Fibroblast of skin of left biceps (primary cell): ENCODE measurements at regions not wholly inside any gene's neighbourhood (a gene's known extent, or its start where the extent isn't known, plus 50 kb on each side); places are given as distances from the start of the nearest gene placed in this dataset.

Experiments
- DNase-seq, 2 experiments: peaks; one replicate each; pipeline ENCODE4 v3.0.0-alpha.2; 2013; ENCODE audit warnings: low read depth in 2 of 2

DNA sequence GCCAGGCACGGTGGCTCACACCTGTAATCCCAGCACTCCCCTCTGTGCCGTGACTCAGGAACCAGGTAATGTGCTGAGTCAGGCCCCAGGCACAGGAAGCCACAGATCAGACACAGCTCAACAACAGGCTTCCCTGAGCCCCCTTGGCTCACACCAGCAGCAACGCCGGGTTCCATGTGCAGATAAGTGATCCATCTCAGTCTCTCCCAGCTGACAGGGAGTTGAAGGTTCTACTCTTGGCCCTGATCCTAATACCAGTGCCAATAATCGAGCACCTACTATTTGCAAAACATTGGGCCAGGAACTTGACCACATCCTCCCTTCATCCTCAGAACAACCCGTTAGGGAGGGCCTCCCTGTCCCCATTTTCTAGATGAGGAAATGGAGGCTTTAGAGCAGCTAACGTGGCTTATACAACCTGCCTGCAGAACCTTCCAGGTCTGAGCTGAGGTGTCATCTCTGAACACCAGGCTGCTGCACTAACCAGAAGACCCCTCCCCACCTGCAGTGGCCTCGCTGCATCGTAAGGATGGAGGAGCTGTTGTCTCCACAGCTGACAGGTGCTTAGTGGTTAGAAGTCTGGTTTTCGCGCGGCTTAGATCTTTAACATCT, 64.8 kb upstream of the AMZ2 start:
- no peak for DNase-seq

DNA sequence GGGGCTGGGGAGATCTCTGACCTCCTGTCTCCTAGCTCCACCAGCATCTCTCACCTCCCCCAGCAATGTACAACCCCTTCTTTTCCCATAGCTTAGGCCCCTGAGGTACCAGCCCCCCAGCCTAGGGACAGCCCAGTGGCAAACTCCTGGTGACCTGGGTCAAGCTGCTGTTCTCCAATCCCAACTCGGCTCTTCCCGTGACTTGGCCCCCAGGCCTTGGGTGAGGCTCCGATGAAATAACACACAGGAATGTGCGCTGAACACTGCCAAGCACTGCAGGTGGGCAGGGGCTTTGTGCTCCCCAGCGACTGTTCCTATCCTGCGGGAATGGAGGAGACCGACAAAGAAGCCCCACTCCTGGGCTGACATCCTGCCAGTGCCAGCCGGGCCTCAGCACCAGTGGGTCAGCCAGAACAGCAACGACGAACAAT, 63.7 kb upstream of the AMZ2 start:
- no peak for DNase-seq

DNA sequence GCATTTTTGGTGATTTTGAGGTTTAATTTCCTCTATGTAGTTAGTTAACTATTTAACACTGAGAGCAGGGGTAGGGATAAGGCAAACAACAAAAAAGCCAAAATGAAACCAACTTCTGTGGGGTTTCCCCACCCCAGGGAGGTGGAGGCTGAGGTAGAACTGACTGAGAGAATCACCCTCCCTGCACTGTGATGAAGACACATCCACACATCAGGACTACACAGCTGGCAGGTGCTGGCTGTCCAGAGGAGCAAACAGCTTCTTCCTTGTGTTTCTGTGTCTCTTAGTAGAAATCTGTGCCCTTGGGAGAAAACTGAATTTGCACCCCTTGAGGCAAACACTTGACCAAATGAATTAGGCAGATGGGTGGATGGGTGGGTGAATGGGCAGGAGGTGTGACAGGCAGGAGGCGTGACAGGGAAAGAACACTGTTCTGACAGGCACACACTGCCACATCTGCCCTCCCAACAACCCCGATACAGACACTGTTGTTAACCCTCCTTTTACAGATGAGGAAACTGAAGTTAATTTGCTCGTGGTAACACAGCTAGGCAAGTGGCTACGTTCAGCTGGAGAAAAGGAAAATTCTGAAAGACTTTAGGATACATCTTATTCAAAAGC, 62.9 kb upstream of the AMZ2 start:
- DNase-seq = no peak

DNA sequence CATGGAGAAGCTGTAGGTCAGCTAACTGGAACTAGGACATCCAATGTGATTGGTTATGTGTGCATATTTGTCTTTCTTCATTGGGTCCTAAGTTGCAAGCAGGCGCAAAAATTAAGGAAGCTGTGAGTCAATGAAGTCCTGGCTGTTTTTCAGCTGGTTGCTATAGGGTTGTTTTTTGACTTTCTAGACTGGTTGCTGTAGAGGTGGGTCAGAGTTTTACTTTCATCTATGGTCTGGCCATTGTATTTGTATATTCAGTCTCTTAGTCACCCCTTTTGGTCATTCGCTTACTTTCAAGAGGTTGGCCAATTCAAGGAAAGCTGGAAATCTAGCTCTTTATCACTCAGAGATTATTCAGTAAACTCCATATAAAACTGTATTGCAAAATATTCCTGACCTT, 62.0 kb upstream of the AMZ2 start:
- no peak for DNase-seq

DNA sequence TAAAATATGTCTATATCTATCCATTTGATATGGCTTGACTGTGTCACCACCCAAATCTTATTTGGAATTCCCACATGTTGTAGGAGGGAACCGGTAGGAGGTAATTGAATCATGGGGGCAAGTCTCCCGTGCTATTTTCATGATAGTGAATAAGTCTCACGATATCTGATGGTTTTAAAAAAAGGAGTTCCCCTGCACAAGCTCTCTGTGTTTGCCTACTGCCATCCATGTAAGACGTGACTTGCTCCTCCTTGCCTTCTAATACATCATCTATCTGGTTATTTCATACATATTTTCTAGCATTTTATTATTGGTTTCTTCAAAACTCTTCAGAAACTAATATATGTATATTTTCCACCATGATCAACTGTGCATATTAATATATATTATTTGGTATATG, 57.3 kb upstream of the AMZ2 start:
- no peak for DNase-seq

DNA sequence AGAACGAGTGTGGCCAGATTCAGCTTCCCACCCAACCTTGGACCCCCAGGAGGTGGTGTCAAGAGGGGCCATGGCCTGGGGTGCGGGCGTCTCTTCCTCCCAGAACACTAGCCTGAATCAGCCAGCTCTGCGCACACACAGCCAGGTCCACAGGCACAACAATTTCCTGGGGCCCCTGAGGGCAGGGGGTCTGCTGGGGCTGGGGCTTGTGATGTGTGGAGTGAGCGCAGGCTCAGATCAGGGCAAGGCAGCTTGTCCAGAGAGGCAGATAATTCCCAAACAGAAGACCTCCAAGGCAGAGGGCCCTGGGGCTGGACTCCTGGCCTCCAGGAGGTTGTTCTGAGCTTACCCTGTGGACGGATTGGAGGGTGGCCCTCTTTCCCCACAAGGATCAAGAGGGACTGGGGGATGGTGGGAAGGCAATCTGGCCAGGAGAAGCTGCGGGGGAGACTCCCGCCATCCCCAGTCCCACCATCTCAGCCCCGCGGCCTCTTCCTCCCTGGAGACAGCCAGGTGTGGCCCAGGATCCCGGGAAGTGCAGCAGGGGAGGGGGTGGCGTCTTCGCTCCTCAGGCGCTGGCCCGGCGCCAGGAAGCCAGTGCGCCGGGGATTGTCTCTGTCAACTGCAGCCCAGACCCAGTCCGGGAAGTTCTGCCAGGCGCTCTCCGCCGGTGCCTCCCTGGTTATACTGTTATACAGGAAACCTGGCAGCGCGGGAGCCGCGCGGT, 52.0 kb upstream of the AMZ2 start:
- DNase-seq = no peak

DNA sequence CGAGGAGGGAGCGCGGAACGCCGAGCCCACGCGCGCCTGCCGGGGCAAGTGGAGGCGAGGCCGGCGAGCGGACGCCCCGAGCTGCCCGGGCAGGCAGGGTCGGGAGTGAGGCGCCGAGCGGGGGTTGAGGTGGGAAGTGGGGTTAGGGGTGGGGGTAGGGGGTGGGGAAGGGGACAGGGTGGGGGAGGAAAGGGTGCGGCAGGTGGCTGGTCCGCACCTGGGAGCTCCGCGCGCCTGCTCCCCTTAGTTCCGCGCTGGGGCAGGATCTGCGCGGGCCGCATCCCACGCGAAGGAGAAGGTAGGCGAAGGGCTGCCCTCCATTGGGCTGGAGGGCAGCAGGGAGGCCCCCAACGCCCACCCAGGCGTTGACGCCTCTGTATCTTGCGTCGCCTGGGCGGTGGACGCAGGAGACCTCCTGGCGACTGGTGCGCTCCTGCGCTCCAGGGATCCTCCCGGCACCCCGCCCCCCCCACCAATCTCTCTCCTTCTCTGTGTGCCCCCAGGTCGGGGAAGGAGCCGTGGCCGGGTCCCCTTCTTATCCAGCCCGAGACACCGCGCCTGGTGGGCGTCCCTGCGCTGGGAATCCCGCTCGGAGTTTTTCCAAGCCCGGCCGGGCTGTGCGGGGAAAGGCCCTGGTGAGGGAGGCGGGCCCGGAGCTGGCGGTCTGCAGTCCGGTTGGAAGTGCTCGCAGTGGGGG, 51.3 kb upstream of the AMZ2 start:
- no peak for DNase-seq

DNA sequence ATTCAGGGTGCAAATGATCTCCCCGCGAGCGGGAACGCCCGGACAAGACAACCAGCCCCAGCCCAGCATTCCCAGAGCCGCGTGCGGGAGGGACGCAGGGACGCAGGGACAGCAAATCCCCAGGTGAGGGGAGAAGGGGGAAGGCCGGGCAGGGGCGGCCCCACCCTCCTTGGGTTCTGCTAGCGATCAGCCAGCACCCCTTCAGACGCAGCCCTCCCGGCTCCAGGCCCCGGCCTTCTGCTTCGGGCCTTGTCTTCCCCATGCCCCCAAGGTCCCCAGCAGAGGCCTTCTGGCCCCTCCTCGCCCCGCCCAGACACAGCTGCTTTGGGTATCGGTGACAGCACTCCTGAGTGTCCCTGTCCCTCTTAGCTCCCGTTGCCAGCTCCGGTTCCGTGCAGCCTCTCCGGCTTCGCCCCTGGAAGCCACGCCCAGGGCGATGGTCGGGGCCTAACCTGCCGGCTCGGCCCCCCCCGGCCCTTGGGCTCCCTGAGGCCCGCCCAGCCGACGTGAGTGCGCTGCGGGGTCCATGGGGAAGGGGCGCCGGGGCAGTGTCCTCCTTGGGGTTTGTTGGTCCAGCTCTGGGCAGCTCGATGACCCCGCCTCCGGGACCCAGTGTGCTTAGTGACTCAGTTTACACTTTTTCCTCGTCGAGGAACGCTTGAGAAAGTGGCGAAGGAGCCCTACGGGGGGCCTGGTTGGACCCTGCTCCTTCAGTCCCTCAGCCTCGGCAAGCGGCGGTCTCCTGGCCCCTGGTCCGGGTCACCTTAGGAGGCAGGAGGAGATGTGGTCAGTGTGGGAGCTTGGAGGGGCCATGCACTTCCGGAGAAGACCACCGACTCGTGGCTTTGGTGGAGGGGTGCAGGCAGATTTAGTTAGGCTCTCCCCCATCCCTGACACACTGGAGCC, 50.5 kb upstream of the AMZ2 start:
- DNase-seq = no peak

DNA sequence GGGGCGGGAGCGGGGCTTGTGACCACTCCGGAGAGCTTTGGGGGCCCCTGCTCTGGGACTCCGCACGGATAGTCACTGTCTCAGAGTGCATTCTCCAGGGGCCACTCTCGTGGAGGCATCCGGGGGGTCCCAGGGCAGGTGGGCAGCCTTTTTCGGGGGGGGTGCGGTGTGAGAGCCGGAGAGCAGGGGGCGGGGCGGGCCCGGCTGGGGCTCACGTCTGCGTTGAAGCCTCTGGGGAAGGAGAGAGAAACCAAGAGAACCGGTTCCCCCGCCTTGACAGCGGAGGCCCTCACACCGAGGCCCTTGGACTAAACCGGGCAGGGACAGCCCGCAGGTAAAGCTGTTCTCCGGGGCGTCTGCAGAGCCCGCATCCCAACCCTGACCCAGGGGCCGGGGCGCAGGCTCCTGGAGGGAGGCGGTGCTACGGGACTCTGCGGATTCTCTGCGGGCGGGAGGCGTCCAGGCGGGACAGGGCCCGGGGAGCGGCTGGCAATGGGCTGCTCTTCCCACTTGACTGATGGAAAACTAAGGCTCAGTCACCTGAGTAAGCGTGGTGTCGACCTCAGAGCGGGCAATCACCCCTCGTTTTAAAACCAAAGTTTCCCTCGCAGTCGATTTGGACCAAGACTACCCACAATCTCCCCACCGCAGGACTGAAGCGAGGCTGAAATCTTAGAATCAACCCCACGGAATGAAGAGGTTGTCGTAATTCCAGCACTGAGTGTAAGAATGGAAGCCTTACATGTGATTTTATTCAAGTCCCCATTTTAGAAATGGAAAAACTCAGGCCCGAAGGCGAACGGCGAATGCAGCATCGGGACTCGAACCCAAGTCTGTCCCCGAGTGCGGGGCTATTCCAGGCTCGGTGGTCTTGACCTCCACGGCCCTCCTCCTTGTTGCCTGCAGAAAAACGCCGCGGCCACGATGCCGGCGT, 49.6 kb upstream of the AMZ2 start:
- DNase-seq = no peak
